Upper lobe of right lung (tissue), 1 donor: ENCODE measurements at regions not wholly inside any gene's neighbourhood (a gene's known extent, or its start where the extent isn't known, plus 50 kb on each side); places are given as distances from the start of the nearest gene placed in this dataset.

Experiments
- ATAC-seq: fragments of 200-7000 bp; cut with Tn5 transposase; one replicate; pipeline ENCODE4 v1.9.1; 2020; ENCODE audit warnings: mild to moderate bottlenecking, moderate library complexity
- DNase-seq: peaks from one replicate; pipeline ENCODE4 v3.0.0-alpha.2; 2020
- H3K27ac ChIP-seq: fragments of 200-600 bp; one replicate; pipeline ENCODE4 v1.8.0; 2022
- H3K27me3 ChIP-seq: fragments of 200-600 bp; one replicate; pipeline ENCODE4 v1.8.0; 2022; ENCODE audit warnings: mild to moderate bottlenecking
- H3K36me3 ChIP-seq: fragments of 200-600 bp; one replicate; pipeline ENCODE4 v1.8.0; 2022
- H3K4me1 ChIP-seq: fragments of 200-600 bp; one replicate; pipeline ENCODE4 v1.8.0; 2022
- H3K4me3 ChIP-seq: fragments of 200-600 bp; one replicate; pipeline ENCODE4 v1.8.0; 2022; ENCODE audit warnings: mild to moderate bottlenecking
- H3K9me3 ChIP-seq: fragments of 200-600 bp; one replicate; pipeline ENCODE4 v1.8.0; 2022
- intact Hi-C: fragments of 100-400 bp; cut with DNase I; formaldehyde crosslinking; loops from one replicate; pipeline ENCODE4 v1.11.0; 2022
- TF ChIP-seq, protein P1 (sequence below): fragments of 200-600 bp; IDR thresholded peaks from one replicate; pipeline ENCODE4 v1.8.0; 2022; ENCODE audit warnings: antibody characterized with exemption
- donor health status: DM: no; HTN: yes; CAD: no; lungs with severe emphysema.

DNA sequence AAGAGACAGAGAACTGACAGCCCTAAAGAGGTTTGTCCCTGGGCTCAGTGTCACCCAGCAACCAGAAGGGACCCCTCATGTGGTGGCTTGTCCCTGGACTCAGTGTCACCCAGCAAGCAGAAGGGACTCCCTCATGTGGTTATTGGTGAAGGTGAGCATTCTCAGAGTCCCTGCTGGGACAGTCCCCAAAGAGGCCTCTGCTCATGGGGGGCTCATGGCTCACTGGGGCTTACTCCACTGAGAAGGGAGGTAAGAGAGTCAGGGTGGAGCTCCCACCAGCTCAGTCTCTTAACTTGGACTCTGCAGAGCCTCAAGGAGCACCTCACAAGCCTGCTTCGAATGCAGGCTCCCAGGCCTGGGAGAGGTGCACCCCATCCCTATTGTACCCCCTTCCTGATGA is 145.2 kb upstream of the COPS8 start:
- DNase-seq (no peak), ATAC-seq (no peak)
- no peak overlapping the region for H3K4me3 ChIP-seq
- TF ChIP-seq, protein P1, sequence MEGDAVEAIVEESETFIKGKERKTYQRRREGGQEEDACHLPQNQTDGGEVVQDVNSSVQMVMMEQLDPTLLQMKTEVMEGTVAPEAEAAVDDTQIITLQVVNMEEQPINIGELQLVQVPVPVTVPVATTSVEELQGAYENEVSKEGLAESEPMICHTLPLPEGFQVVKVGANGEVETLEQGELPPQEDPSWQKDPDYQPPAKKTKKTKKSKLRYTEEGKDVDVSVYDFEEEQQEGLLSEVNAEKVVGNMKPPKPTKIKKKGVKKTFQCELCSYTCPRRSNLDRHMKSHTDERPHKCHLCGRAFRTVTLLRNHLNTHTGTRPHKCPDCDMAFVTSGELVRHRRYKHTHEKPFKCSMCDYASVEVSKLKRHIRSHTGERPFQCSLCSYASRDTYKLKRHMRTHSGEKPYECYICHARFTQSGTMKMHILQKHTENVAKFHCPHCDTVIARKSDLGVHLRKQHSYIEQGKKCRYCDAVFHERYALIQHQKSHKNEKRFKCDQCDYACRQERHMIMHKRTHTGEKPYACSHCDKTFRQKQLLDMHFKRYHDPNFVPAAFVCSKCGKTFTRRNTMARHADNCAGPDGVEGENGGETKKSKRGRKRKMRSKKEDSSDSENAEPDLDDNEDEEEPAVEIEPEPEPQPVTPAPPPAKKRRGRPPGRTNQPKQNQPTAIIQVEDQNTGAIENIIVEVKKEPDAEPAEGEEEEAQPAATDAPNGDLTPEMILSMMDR: no peak
- H3K9me3 ChIP-seq: no peaks in the 10 kb centered on the region
- H3K36me3 ChIP-seq: no peaks in the 10 kb centered on the region
- H3K27me3 ChIP-seq: peaks cover 2% of the 10 kb centered on the region
- no peaks in the 10 kb centered on the region for H3K4me1 ChIP-seq
- intact Hi-C loops: no loop called here
- H3K27ac ChIP-seq: no peak overlapping the region

DNA sequence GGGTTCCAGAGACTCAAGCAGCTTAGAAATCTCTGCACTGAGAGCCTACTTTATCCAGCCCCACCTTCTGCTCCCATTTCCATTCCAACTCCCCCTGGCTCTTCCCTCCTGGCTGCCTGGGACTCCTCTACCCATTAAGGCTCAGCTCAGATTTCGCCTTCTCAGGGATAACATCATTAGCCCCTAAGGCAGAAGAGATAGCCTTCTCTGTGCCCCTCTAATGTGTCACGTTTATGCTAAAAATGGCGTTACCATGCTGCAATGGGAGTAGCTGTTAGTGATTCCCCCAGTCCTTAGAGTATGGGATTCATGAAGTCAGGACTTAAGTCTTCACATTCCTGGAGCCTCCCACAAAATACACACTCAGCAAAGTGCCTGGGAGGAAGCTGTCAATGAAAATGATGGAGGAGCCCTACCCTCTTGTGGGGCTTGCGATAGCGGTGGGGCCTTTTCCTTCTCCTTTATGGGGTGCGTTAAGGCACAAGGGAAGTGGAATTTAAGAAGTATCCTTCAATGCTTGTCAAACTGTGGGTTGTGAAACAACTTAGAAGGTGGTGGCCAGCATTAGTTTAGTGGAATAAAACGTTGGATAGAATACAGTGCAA is 144.7 kb upstream of the COPS8 start:
- H3K4me3 ChIP-seq: no peak overlapping the region

DNA sequence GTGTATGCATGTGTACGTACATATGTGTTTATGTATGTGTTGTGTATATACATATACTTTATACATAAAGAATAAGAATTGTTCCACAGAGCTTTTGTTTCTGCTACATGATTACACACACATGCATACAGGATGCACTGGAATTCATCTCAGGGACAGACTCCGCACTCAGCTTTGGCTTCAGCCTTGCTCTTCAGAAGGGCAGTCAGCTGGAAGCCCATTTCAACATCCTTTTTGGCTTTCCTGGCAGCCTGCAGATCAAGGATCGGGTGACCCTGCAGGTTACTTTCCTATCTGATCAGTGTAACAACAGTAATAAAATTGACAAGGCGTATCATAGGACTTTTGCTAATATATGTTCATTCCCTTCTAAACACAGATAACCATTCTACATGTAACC is 144.1 kb upstream of the COPS8 start:
- H3K9me3 ChIP-seq: no peaks in the 10 kb centered on the region
- H3K27me3 ChIP-seq: no peaks in the 10 kb centered on the region
- no peak for DNase-seq
- no peaks in the 10 kb centered on the region for H3K4me1 ChIP-seq
- no peak overlapping the region for H3K27ac ChIP-seq
- intact Hi-C loops: no loop called here
- TF ChIP-seq, protein P1: no peak
- ATAC-seq: no peak
- H3K4me3 ChIP-seq: no peak overlapping the region
- no peaks in the 10 kb centered on the region for H3K36me3 ChIP-seq

More for the DNA sequence above, 144.7 kb upstream of the COPS8 start:
- TF ChIP-seq, protein P1: no peak
- DNase-seq: no peak
- intact Hi-C loops: no loop called here
- H3K27me3 ChIP-seq: no peaks in the 10 kb centered on the region
- H3K36me3 ChIP-seq: no peaks in the 10 kb centered on the region
- peak; percentile 49 for ATAC-seq
- H3K4me1 ChIP-seq: no peaks in the 10 kb centered on the region
- no peak overlapping the region for H3K27ac ChIP-seq
- H3K9me3 ChIP-seq: no peaks in the 10 kb centered on the region

DNA sequence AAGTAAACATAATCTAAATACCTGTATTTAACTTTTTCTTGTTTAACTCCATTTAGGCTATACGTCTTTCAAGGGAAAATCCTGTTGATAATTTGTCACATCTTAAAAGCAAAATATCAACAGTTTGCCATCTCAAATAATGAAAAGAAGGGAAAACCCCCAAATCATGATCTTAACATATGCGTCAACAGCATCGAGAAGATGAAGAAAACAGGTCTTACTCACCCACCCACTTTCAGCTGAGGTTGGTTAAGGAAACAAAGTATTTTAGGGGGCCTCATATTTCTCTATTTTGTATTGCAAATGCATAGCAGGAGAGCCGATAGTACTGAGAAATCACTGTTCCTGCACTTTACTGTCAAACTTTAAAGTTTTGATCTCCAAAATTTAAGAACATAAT is 143.1 kb upstream of the COPS8 start:
- Histone ChIP-seq H3K4me3 (no peak overlapping the region), H3K4me1 (no peaks in the 10 kb centered on the region), H3K9me3 (no peaks in the 10 kb centered on the region), H3K36me3 (no peaks in the 10 kb centered on the region), H3K27me3 (no peaks in the 10 kb centered on the region), H3K27ac (no peak overlapping the region)
- intact Hi-C loops: no loop called here
- no peak for DNase-seq
- TF ChIP-seq, protein P1: no peak
- ATAC-seq: no peak

DNA sequence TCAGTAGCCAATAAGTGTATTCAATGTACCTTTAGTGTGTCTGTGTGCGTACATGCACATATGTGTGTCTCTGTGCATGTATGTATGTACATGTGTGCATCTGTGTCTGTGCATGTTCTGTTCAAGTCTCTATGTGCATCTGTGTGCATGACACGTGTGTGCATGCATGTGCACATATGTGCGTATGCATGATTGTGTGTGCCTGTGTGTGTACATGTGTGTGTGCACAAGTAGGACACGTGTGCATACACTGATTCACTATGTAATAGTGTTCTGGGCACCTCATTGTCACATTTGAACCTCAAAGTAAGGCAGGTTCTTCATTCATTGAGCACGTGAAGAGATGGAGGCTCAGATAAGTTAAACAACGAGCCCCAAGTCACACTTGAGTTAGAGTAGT is 142.6 kb upstream of the COPS8 start:
- intact Hi-C loops: no loop called here
- H3K27ac ChIP-seq: no peak overlapping the region
- TF ChIP-seq, protein P1: no peak
- DNase-seq (no peak), ATAC-seq (no peak)
- no peaks in the 10 kb centered on the region for H3K27me3 ChIP-seq
- no peak overlapping the region for H3K4me3 ChIP-seq
- H3K9me3 ChIP-seq: no peaks in the 10 kb centered on the region
- no peaks in the 10 kb centered on the region for H3K4me1 ChIP-seq
- H3K36me3 ChIP-seq: no peaks in the 10 kb centered on the region
